IMR-90 (cell line): ENCODE measurements at regions not wholly inside any gene's neighbourhood (a gene's known extent, or its start where the extent isn't known, plus 50 kb on each side); places are given as distances from the start of the nearest gene placed in this dataset.

Experiments
- ATAC-seq: fragments of 200-7000 bp; cut with Tn5 transposase; 2 replicates; pipeline ENCODE4 v1.9.1; 2020; ENCODE audit warnings: low read depth, mild to moderate bottlenecking, moderate library complexity
- BruUV-seq: library from RNA; stranded (reverse); fragments of 400-500 nt; replicated peaks from 2 replicates; lab custom pipeline; 2021; lab: Mats Ljungman, UMichigan
- CTCF ChIA-PET: fragments of 300-600 bp; formaldehyde crosslinking; extraction: SDS; loops from one replicate; lab custom pipeline; 2021; ENCODE audit warnings: antibody characterized with exemption; lab: Yijun Ruan, JAX
- POLR2A ChIA-PET: fragments of 300-600 bp; sonication (Branson Sonifier 250); formaldehyde crosslinking; loops from one replicate; lab custom pipeline; 2022; ENCODE audit warnings: antibody characterized with exemption; ENCODE audit not compliant: unreplicated experiment; lab: Charles Lee
- DNase-seq: peaks from one replicate; pipeline ENCODE4 v3.0.0; 2013
- H2AFZ ChIP-seq: replicated peaks from 2 replicates; pipeline ENCODE3; 2013; ENCODE audit warnings: low read length, mild to moderate bottlenecking; ENCODE audit not compliant: poor library complexity
- H2AK5ac ChIP-seq: 2 replicates; pipeline ENCODE4 v1.6.1; 2013; ENCODE audit warnings: low read depth, low read length, inconsistent platforms
- H2AK9ac ChIP-seq: replicated peaks from 2 replicates; pipeline ENCODE3; 2013; ENCODE audit warnings: mild to moderate bottlenecking, low read depth, low read length, moderate library complexity; ENCODE audit not compliant: poor library complexity
- H2BK120ac ChIP-seq: 2 replicates; pipeline ENCODE4 v1.6.1; 2013; ENCODE audit warnings: low read depth, low read length, inconsistent platforms
- H2BK15ac ChIP-seq: 3 replicates; pipeline ENCODE4 v1.6.1; 2013; ENCODE audit warnings: low read depth, low read length, inconsistent platforms
- H2BK20ac ChIP-seq: 2 replicates; pipeline ENCODE4 v1.6.1; 2013; ENCODE audit warnings: low read depth, mild to moderate bottlenecking, inconsistent platforms, low read length, moderate library complexity
- H2BK5ac ChIP-seq: 2 replicates; pipeline ENCODE4 v1.6.1; 2013; ENCODE audit warnings: mild to moderate bottlenecking, low read depth, low read length, inconsistent platforms; ENCODE audit not compliant: poor library complexity, severe bottlenecking
- H3K14ac ChIP-seq: replicated peaks from 2 replicates; pipeline ENCODE4 v1.6.1; 2013; ENCODE audit warnings: low read depth, low read length, inconsistent platforms
- H3K18ac ChIP-seq: 2 replicates; pipeline ENCODE4 v1.6.1; 2013; ENCODE audit warnings: low read depth, low read length, control low read depth
- H3K23ac ChIP-seq: 2 replicates; pipeline ENCODE4 v1.6.1; 2013; ENCODE audit warnings: low read depth, low read length, inconsistent platforms
- H3K27ac ChIP-seq: 2 replicates; pipeline ENCODE4 v1.5.1; 2013; ENCODE audit warnings: mild to moderate bottlenecking, control low read depth, low read length; ENCODE audit not compliant: insufficient read depth
- H3K27me3 ChIP-seq: 2 replicates; pipeline ENCODE4 v1.6.1; 2013; ENCODE audit warnings: low read length; ENCODE audit not compliant: control insufficient read depth, insufficient read depth
- H3K36me3 ChIP-seq: 2 replicates; pipeline ENCODE4 v1.6.1; 2013; ENCODE audit warnings: low read length, mixed read lengths; ENCODE audit not compliant: control insufficient read depth, insufficient read depth
- H3K4ac ChIP-seq: 2 replicates; pipeline ENCODE4 v1.6.1; 2013; ENCODE audit warnings: low read depth, low read length, inconsistent platforms
- H3K4me1 ChIP-seq: 2 replicates; pipeline ENCODE4 v1.6.1; 2013; ENCODE audit warnings: low read length, mixed read lengths; ENCODE audit not compliant: control insufficient read depth, insufficient read depth
- H3K4me2 ChIP-seq: 2 replicates; pipeline ENCODE4 v1.6.1; 2013; ENCODE audit warnings: low read depth, mild to moderate bottlenecking, control low read depth, low read length, moderate library complexity
- H3K4me3 ChIP-seq: 2 replicates; pipeline ENCODE4 v1.5.1; 2013; ENCODE audit warnings: low read depth, mild to moderate bottlenecking, control low read depth, low read length, moderate library complexity; ENCODE audit not compliant: insufficient read depth
- H3K56ac ChIP-seq: 2 replicates; pipeline ENCODE4 v1.6.1; 2013; ENCODE audit warnings: low read length, inconsistent platforms; ENCODE audit not compliant: insufficient read depth; ENCODE audit errors: extremely low read depth
- H3K79me1 ChIP-seq, 2 experiments: 2 replicates each; pipeline ENCODE4 v1.6.1; 2013; ENCODE audit warnings: low read length in 2 of 2, inconsistent platforms in 1 of 2, low read depth in 1 of 2
- H3K9ac ChIP-seq: 2 replicates; pipeline ENCODE4 v1.6.1; 2013; ENCODE audit warnings: low read depth, low read length, control low read depth
- H3K9me1 ChIP-seq: 2 replicates; pipeline ENCODE4 v1.6.1; 2013; ENCODE audit warnings: low read length, inconsistent platforms; ENCODE audit not compliant: insufficient read depth
- H3K9me3 ChIP-seq: 2 replicates; pipeline ENCODE4 v1.6.1; 2013; ENCODE audit warnings: low read length; ENCODE audit not compliant: control insufficient read depth, insufficient read depth
- H4K20me1 ChIP-seq: 2 replicates; pipeline ENCODE4 v1.6.1; 2013; ENCODE audit warnings: low read length, inconsistent platforms; ENCODE audit not compliant: insufficient read depth
- H4K5ac ChIP-seq: 2 replicates; pipeline ENCODE4 v1.6.1; 2013; ENCODE audit warnings: mild to moderate bottlenecking, low read depth, low read length, control low read depth
- H4K8ac ChIP-seq, 2 experiments: 2 replicates each; pipeline ENCODE4 v1.6.1; 2013; ENCODE audit warnings: low read depth in 2 of 2, low read length in 2 of 2, control low read depth in 1 of 2, inconsistent platforms in 1 of 2
- H4K91ac ChIP-seq: 2 replicates; pipeline ENCODE4 v1.6.1; 2013; ENCODE audit warnings: low read depth, low read length, inconsistent platforms; ENCODE audit not compliant: insufficient read depth
- BHLHE40 ChIP-seq: fragments of 150-350 bp; IDR thresholded peaks from 2 replicates; pipeline ENCODE4 v1.6.1; 2016; ENCODE audit warnings: mild to moderate bottlenecking, low read depth, low read length
- CEBPB ChIP-seq: IDR thresholded peaks from 2 replicates; pipeline ENCODE4 v1.6.1; 2012; ENCODE audit warnings: low read depth, low read length, improper control_type of control experiment
- CHD1 ChIP-seq: IDR thresholded peaks from 2 replicates; pipeline ENCODE4 v1.6.1; 2012; ENCODE audit warnings: low read depth, low read length, improper control_type of control experiment
- CTCF ChIP-seq: conservative IDR thresholded peaks from 2 replicates; pipeline ENCODE4 v1.5.1; 2012; ENCODE audit warnings: mild to moderate bottlenecking, low read depth, low read length, improper control_type of control experiment
- ELK1 ChIP-seq: fragments of 150-350 bp; IDR thresholded peaks from 2 replicates; pipeline ENCODE4 v1.6.1; 2016; ENCODE audit warnings: low read depth, mild to moderate bottlenecking, low read length, moderate library complexity, borderline replicate concordance
- FOS ChIP-seq: fragments of 150-350 bp; IDR thresholded peaks from 2 replicates; pipeline ENCODE4 v1.6.1; 2016; ENCODE audit warnings: low read depth, low read length
- MAFK ChIP-seq: IDR thresholded peaks from 2 replicates; pipeline ENCODE4 v1.6.1; 2012; ENCODE audit warnings: low read depth, low read length, improper control_type of control experiment
- MXI1 ChIP-seq: IDR thresholded peaks from 2 replicates; pipeline ENCODE4 v1.6.1; 2012; ENCODE audit warnings: low read depth, mild to moderate bottlenecking, low read length, moderate library complexity, borderline replicate concordance
- NFE2L2 ChIP-seq: fragments of 150-350 bp; IDR thresholded peaks from 2 replicates; pipeline ENCODE4 v1.6.1; 2016; ENCODE audit warnings: low read depth, mild to moderate bottlenecking, low read length
- RAD21 ChIP-seq: IDR thresholded peaks from 2 replicates; pipeline ENCODE4 v1.6.1; 2012; ENCODE audit warnings: low read length, improper control_type of control experiment
- RCOR1 ChIP-seq: IDR thresholded peaks from 2 replicates; pipeline ENCODE4 v1.6.1; 2012; ENCODE audit warnings: mild to moderate bottlenecking, low read length, improper control_type of control experiment; ENCODE audit not compliant: insufficient replicate concordance
- RFX5 ChIP-seq: IDR thresholded peaks from 2 replicates; pipeline ENCODE4 v1.8.0; 2012; ENCODE audit warnings: low read depth, mild to moderate bottlenecking, low read length, moderate library complexity
- SMC3 ChIP-seq: fragments of 150-350 bp; IDR thresholded peaks from 2 replicates; pipeline ENCODE4 v1.6.1; 2016; ENCODE audit warnings: low read depth, mild to moderate bottlenecking, antibody characterized with exemption, low read length, moderate library complexity
- USF2 ChIP-seq: fragments of 150-350 bp; IDR thresholded peaks from 2 replicates; pipeline ENCODE4 v1.6.1; 2017; ENCODE audit warnings: mild to moderate bottlenecking, antibody characterized with exemption, low read length, low read depth
- WGBS, 2 experiments: methylation state at CpG; one replicate each; pipeline versions ENCODE4 v1.1.5 to v1.1.7; 2013; ENCODE audit warnings: missing lambda C conversion rate in 2 of 2; ENCODE audit not compliant: insufficient read length in 1 of 2; ENCODE audit errors: extremely low coverage in 2 of 2; 5-methylcytosine and 5-hydroxymethylcytosine counted together
- dilution Hi-C: fragments of 300-500 bp; cut with HindIII; formaldehyde crosslinking; loops from one replicate; pipeline ENCODE4 v1.14.3; 2018; ENCODE audit warnings: low sequenced_read_pairs; ENCODE audit not compliant: unreplicated experiment
- in situ Hi-C: fragments of 300-500 bp; cut with MboI; formaldehyde crosslinking; loops from 3 replicates; pipeline ENCODE4 v1.14.3; 2019; ENCODE audit warnings: low sequenced_read_pairs, inconsistent platforms, mixed read lengths
- intact Hi-C: fragments of 100-400 bp; cut with micrococcal nuclease; formaldehyde crosslinking; loops from 2 replicates; pipeline ENCODE4 v1.10.0; 2022

GRCh38 chr5:107724642-107725041 is 53.9 kb upstream of the EFNA5 start:
- TF ChIP-seq MXI1 (no peak), NFE2L2 (no peak), SMC3 (no peak), USF2 (no peak), CHD1 (no peak), CTCF (no peak), MAFK (no peak), RAD21 (no peak), CEBPB (no peak), FOS (no peak), BHLHE40 (no peak), RFX5 (no peak), ELK1 (no peak), RCOR1 (no peak)
- no peak overlapping the region for H3K4me3 ChIP-seq
- H4K91ac ChIP-seq: no peak overlapping the region
- H3K56ac ChIP-seq: no peak overlapping the region
- H4K20me1 ChIP-seq: no peaks in the 10 kb centered on the region
- no peaks in the 10 kb centered on the region for H3K4me1 ChIP-seq
- no peak for DNase-seq
- no peak overlapping the region for H4K5ac ChIP-seq
- no peak overlapping the region for H2BK120ac ChIP-seq
- no peaks in the 10 kb centered on the region for H3K9me3 ChIP-seq
- H2AK9ac ChIP-seq: peak overlapping the region; percentile 19
- no peak overlapping the region for H2BK5ac ChIP-seq
- H3K79me1 ChIP-seq: no peaks in the 10 kb centered on the region
- no peak overlapping the region for H2BK15ac ChIP-seq
- H3K18ac ChIP-seq: no peak overlapping the region
- H3K36me3 ChIP-seq: no peaks in the 10 kb centered on the region
- 71% methylated on average over 11 of the region's 26 CpGs; no CpG with 5 or more reads in 1 of the 2 experiments for WGBS, 2 experiments
- CTCF ChIA-PET: no interaction called here
- no peak overlapping the region for H4K8ac ChIP-seq
- H3K4ac ChIP-seq: no peak overlapping the region
- H3K9me1 ChIP-seq: no peaks in the 10 kb centered on the region
- POLR2A ChIA-PET: no interaction called here
- no peak overlapping the region for H2AK5ac ChIP-seq
- H3K9ac ChIP-seq: no peak overlapping the region
- no peak for ATAC-seq
- no peak overlapping the region for H2BK20ac ChIP-seq
- no peaks in the 10 kb centered on the region for H3K27me3 ChIP-seq
- no peak overlapping the region for H3K14ac ChIP-seq
- no peak overlapping the region for H3K23ac ChIP-seq
- in situ Hi-C loops: no loop called here
- H3K4me2 ChIP-seq: no peak overlapping the region
- intact Hi-C loops: no loop called here
- no peak overlapping the region for H2AFZ ChIP-seq
- dilution Hi-C loops: no loop called here
- BruUV-seq: no TSS peak
- no peak overlapping the region for H3K27ac ChIP-seq
